Activated CD4-positive, alpha-beta memory T cell treated with anti-CD3 and anti-CD28 coated beads, Interleukin-2, amount 10 ng/mL, durations not matched to agents 7 days and 5 days (primary cell): ENCODE measurements at regions not wholly inside any gene's neighbourhood (a gene's known extent, or its start where the extent isn't known, plus 50 kb on each side); places are given as distances from the start of the nearest gene placed in this dataset.
"Not testable (repeated sequence)": the region's sequence is repeated elsewhere in the genome, so short reads cannot be mapped to it uniquely, and the experiment has no call there.

Source experiments
- CTCF ChIA-PET: fragments of 350-600 bp; sonication (Branson Sonifier 250); formaldehyde crosslinking; loops from one replicate; lab custom pipeline; 2021; ENCODE audit warnings: antibody characterized with exemption, inconsistent platforms; lab: Charles Lee
- POLR2A ChIA-PET: fragments of 350-600 bp; sonication (Branson Sonifier 250); formaldehyde crosslinking; loops from one replicate; lab custom pipeline; 2021; ENCODE audit warnings: antibody characterized with exemption; lab: Charles Lee
- DNase-seq: peaks from one replicate; pipeline ENCODE4 v3.0.0-alpha.2; 2020
- H3K27ac Mint-ChIP-seq: one replicate; pipeline ENCODE4 v1.8.0; 2021; ENCODE audit warnings: mild to moderate bottlenecking, mixed read lengths
- H3K27me3 Mint-ChIP-seq: one replicate; pipeline ENCODE4 v1.8.0; 2021; ENCODE audit warnings: mixed read lengths
- H3K36me3 Mint-ChIP-seq: one replicate; pipeline ENCODE4 v1.8.0; 2021; ENCODE audit warnings: low read depth, mixed read lengths
- H3K4me1 Mint-ChIP-seq: one replicate; pipeline ENCODE4 v1.8.0; 2021; ENCODE audit warnings: mixed read lengths
- H3K4me3 Mint-ChIP-seq: one replicate; pipeline ENCODE4 v1.8.0; 2021; ENCODE audit warnings: mild to moderate bottlenecking, mixed read lengths
- H3K9me3 Mint-ChIP-seq: one replicate; pipeline ENCODE4 v1.8.0; 2021; ENCODE audit warnings: mixed read lengths

DNA sequence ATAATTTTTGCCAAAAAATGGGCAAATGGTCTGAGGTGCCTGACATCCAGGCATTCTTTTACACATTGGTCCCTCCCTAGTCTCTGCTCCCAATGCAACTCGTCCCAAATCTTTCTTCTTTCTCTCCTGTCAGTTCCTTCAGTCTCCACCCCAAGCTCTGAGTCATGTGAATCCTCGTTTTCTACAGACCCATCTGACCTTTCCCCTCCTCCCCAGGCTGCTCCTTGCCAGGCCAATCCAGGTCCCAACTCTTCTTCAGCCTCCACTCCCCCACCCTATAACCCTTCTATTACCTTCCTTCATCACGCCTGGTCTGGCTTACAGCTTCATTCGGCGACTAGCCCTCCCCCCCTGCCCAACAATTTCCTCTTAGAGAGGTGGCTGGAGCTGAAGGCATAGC is 55.3 kb downstream of the BBS10 start:
- H3K9me3 Mint-ChIP-seq, POLR2A ChIA-PET, CTCF ChIA-PET, H3K36me3 Mint-ChIP-seq, DNase-seq, H3K4me1 Mint-ChIP-seq, H3K27ac Mint-ChIP-seq, H3K27me3 Mint-ChIP-seq, H3K4me3 Mint-ChIP-seq: not testable (repeated sequence)

DNA sequence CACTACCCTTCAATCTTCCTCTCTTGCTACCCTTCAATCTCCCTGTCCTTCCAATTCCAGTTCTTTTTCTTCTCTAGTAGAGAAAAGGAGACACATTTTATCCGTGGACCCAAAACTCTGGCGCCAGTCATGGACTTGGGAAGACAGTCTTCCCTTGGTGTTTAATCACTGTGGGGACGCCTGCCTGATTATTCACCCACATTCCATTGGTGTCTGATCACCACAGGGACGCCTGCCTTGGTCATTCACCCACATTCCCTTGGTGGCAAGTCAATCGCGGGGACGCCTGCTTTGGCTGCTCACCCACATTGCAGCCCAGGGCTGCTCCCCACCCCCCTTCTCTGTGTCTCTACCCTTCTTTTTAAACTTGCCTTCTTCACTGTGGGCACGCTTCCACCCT is 55.9 kb downstream of the BBS10 start:
- POLR2A ChIA-PET, H3K4me3 Mint-ChIP-seq, H3K9me3 Mint-ChIP-seq, DNase-seq, H3K4me1 Mint-ChIP-seq, H3K27me3 Mint-ChIP-seq, CTCF ChIA-PET, H3K36me3 Mint-ChIP-seq, H3K27ac Mint-ChIP-seq: not testable (repeated sequence)

DNA sequence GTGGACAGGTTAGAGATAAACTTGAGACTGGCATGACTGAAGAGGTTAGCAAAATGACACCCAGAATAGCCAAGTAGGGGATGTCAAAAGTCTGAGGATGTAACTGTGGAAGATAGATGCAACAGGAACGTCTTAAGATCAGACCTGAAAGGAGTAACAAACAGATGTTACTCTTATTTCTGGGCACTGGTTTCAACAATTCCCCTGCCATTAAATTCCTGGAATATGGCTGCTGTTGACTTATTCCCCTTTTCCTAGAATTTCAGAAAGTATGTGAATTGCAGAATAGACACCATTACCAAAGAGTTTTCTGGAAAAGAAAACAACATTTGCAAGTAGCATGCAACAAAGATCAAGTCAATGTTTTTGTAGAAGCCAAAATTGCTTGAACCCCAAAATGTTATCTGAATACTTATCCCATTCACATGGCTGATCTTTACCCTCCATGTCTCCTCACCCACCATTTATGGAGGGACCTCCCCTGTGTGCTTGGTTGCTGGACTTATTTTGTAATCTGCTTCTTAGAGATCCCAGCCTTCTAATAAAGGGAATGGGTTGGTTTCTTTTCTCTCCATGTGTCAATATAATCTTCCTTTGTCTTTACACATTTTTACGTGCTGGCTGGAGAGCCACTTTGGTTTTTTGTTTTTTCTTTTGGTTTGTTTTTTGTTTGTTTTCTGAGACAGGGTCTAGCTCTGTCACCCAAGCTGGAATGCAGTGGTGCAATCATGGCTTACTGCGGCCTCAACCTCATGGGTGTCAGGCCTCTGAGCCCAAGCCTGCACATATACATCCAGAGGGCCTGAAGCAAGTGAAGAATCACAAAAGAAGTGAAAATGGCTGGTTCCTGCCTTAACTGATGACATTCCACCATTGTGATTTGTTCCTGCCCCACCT is 57.0 kb downstream of the BBS10 start:
- Mint-ChIP-seq H3K4me3 (no peak overlapping the region), H3K36me3 (no peaks in the 10 kb centered on the region), H3K27me3 (peaks cover 11% of the 10 kb centered on the region), H3K27ac (no peak overlapping the region), H3K4me1 (no peaks in the 10 kb centered on the region), H3K9me3 (no peaks in the 10 kb centered on the region)
- CTCF ChIA-PET: no interaction called here
- POLR2A ChIA-PET: no interaction called here
- no peak for DNase-seq

DNA sequence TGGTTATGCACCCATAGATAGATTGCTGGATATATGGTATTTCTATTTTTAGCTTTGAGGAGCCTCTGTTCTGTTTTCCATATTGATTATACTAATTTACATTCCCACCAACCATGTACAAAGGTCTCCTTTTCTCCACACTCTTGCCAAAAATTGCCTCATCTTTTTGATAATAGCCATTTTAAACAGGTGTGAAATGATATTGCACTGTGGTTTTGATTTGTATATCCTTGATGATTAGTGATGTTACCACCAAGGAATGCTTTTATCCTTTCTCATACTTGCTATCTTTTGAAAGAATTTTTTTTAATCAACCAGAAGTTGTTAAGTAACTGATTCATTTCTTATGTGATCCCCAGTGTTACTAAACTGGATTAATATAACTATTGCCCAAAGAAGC is 60.0 kb downstream of the BBS10 start:
- CTCF ChIA-PET: no interaction called here
- no peak overlapping the region for H3K4me3 Mint-ChIP-seq
- H3K27me3 Mint-ChIP-seq: peaks cover 18% of the 10 kb centered on the region
- POLR2A ChIA-PET: no interaction called here
- no peak overlapping the region for H3K27ac Mint-ChIP-seq
- no peaks in the 10 kb centered on the region for H3K9me3 Mint-ChIP-seq
- no peak for DNase-seq
- H3K36me3 Mint-ChIP-seq: no peaks in the 10 kb centered on the region
- no peaks in the 10 kb centered on the region for H3K4me1 Mint-ChIP-seq

DNA sequence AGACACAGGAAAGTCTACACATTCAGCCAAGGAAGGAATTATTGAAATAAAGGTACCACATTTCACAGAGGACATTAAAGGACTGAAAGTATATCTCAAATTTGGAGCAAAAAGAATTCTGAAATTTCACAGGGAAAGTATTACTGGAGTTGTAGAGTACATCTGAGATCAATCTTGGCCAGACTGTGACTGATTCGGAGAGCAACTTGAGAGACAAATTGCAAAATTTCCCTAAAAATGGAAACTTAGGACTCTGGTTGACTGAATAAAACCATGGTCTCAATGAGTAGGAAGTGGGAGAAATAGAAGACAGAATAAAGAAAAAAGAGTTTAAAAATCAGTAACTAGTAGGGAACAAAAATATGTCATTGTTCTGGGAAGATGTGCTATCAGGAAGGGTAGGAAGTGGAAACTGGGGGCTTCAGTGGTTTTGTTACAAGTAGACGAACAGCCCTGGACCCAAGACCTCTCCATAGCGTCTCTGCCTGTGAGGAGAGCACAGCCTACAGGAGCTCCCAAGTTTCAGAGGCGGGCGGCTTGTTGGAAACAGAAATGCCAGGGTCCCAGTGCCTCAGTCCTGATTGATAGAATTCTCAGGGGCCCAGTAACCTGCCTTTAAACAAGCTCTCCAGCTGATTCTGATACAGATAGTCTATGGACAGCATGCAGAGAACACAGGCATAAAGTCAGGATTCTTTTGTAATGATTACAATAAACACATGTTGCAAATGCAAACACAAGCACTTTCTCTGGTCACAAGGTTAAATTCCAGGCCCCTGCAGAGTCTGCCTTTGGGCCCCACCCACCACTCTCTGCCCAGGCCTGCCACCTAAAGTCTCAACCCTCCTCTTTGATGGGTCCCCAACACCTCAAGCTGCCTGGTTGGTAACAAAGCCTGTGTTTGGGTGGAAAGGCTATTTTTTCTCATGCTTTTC is 63.1 kb downstream of the BBS10 start:
- H3K4me3 Mint-ChIP-seq: no peak overlapping the region
- H3K27me3 Mint-ChIP-seq: peaks cover 16% of the 10 kb centered on the region
- H3K9me3 Mint-ChIP-seq: no peaks in the 10 kb centered on the region
- ChIA-PET CTCF (no interaction called here), POLR2A (no interaction called here)
- no peaks in the 10 kb centered on the region for H3K4me1 Mint-ChIP-seq
- H3K36me3 Mint-ChIP-seq: no peaks in the 10 kb centered on the region
- H3K27ac Mint-ChIP-seq: no peak overlapping the region
- no peak for DNase-seq

DNA sequence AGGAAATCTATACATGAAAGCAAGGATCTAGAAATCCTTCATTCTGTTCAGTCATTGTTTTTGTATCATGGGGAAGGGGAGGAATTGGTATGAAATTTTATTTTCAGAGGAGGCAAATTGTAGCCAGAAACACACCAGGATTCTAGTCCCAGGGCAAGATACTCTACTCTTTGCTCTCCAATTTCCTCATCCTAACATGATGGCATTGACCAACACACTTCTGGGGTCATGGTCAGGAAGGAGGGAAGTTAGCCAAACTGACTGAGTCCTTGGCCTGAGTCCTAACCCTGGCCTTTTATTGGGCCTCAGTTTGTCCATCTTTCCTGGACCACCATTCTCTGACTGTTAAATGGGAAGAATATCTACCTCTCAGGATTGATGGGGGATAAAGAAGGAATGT is 65.5 kb downstream of the BBS10 start:
- H3K27me3 Mint-ChIP-seq: peaks cover 15% of the 10 kb centered on the region
- H3K27ac Mint-ChIP-seq: no peak overlapping the region
- ChIA-PET CTCF (no interaction called here), POLR2A (no interaction called here)
- DNase-seq: no peak
- H3K9me3 Mint-ChIP-seq: no peaks in the 10 kb centered on the region
- H3K36me3 Mint-ChIP-seq: no peaks in the 10 kb centered on the region
- no peaks in the 10 kb centered on the region for H3K4me1 Mint-ChIP-seq
- no peak overlapping the region for H3K4me3 Mint-ChIP-seq

DNA sequence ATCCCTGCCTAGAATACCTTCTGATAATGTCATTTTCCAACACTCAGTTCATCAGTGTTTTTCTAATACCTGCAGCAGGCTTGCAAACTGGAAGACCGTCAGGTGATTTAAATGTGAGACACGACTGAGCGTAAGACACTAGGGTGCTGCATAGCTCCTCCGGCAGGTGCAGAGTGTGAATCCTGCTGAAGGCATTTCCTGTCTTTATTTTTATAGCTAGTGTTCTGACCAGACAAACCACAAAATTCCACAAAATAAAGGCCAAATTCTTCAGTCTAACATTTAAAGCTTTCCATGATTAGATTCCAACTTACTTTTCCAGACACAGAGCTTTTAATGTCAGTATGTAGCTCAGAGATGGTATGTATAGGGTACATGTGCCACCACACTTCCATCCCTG is 70.7 kb downstream of the BBS10 start:
- CTCF ChIA-PET: no interaction called here
- DNase-seq: no peak
- Mint-ChIP-seq H3K9me3 (no peaks in the 10 kb centered on the region), H3K27ac (no peak overlapping the region), H3K36me3 (no peaks in the 10 kb centered on the region), H3K4me1 (peaks cover 11% of the 10 kb centered on the region), H3K4me3 (no peak overlapping the region), H3K27me3 (peaks cover 4% of the 10 kb centered on the region)
- POLR2A ChIA-PET: no interaction called here

DNA sequence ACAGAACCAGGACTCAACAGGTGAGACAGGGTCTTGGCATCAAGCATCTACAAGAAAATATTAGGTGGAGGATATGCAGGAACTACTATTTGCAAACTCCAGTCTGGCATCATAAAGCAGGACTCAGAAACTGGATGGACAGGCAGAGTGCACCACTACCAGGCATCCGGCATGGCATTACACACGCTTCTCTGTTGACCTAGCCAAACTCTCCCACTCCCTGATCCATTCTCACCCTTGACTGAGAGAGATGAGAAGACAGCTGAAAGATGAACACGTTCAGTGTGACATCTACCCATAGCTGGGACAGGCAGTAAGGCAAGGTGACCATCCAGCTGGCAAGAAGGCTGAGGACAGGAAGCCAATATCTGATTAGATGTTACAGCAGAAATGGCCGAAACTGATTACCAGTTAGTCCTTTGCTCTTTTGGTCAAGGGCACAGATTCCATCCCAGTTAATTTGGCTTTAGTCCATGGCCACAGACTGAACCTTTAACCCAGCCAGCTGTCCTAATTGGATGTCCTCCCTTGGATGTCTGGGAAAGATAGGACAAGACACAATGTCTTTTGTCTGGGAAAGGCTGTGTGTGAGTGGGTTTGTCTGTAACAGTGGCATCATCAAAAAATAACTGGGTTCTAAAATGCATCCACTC is 71.6 kb downstream of the BBS10 start:
- ChIA-PET POLR2A (no interaction called here), CTCF (no interaction called here)
- no peak overlapping the region for H3K27ac Mint-ChIP-seq
- no peaks in the 10 kb centered on the region for H3K9me3 Mint-ChIP-seq
- peaks cover 11% of the 10 kb centered on the region for H3K4me1 Mint-ChIP-seq
- no peaks in the 10 kb centered on the region for H3K36me3 Mint-ChIP-seq
- no peak for DNase-seq
- H3K4me3 Mint-ChIP-seq: no peak overlapping the region
- H3K27me3 Mint-ChIP-seq: peaks cover 4% of the 10 kb centered on the region

DNA sequence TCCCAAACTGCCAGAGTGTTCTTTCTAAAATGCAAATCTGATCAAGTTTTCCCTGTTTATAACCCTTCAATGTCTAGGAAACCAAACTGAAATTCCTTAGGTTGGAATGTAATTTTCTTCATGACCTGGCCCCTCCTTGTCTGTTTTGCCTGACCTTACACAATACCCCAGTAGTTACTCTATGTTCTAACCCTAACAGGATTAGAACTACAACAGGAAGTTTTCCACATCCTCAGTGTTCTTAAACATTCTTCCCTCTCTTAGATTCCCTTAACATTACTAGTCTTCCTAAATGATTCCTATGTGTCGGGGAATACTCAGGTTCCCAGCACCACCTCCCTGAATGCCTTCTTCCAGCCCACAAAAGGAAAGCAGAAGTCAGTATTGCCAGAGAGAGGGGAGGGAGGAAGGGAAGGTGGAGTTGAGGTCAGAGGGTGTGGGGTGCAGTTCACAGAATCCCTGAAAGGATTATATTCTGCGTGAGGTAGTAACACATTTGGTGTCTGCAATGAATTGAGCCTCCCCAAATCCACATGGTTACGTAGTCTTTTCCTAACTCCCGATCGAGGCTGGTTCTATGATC is 72.6 kb downstream of the BBS10 start:
- H3K4me3 Mint-ChIP-seq: no peak overlapping the region
- POLR2A ChIA-PET: no interaction called here
- peaks cover 11% of the 10 kb centered on the region for H3K4me1 Mint-ChIP-seq
- CTCF ChIA-PET: no interaction called here
- H3K36me3 Mint-ChIP-seq: no peaks in the 10 kb centered on the region
- H3K9me3 Mint-ChIP-seq: no peaks in the 10 kb centered on the region
- H3K27ac Mint-ChIP-seq: no peak overlapping the region
- H3K27me3 Mint-ChIP-seq: peaks cover 3% of the 10 kb centered on the region
- no peak for DNase-seq

DNA sequence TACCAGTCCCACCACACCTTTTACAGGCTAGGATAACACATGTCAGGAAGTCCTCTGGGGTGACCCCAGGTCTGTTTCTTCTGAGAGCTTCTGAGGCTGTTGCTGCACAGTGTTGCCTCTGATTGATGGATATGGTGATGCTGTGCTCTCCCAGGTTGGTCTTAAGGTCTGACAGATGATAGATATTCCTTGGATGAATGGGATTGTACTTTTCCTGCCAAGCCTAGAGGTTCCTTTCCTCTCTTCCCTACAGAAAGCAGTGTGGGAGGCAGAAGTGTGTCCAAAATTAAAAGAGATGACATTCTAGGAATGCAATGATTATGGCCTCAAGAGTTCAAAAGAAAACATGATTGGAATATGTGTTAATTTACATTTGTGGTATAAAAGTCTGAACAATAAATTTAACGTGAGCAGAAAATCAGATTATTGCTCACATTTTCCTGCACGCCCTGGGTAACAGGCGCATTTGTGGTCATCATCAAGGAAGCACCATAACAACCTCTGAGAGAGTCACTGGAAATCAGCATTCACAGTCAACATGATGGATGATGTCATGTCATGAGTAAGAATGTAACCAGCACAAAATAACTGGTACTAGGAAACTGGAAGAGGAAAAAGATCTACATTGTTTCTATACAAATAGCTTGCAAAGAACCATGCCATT is 73.7 kb downstream of the BBS10 start:
- Mint-ChIP-seq H3K36me3 (no peaks in the 10 kb centered on the region), H3K9me3 (no peaks in the 10 kb centered on the region), H3K4me1 (peaks cover 11% of the 10 kb centered on the region), H3K27me3 (peaks cover 3% of the 10 kb centered on the region), H3K27ac (no peak overlapping the region), H3K4me3 (no peak overlapping the region)
- POLR2A ChIA-PET: no interaction called here
- CTCF ChIA-PET: no interaction called here
- DNase-seq: no peak

DNA sequence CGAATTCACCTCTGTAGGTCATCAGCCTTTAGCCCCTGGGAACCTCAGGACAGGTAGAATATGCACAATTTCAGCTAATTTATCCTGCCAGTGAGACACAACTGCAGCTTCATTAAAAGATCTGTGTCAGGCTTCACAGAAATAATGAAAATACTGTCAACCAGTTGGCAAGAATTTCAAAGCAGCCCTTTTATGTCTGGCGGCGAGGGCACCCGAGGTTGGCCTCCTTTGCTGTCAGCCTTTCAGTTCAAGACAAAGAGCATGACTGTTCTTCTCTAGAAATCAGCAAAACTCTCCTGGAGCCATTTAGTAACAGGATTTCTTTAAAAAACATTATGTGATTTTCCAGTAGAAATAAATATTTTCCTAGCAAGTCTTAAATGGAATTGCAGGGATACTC is 75.9 kb downstream of the BBS10 start:
- CTCF ChIA-PET: no interaction called here

DNA sequence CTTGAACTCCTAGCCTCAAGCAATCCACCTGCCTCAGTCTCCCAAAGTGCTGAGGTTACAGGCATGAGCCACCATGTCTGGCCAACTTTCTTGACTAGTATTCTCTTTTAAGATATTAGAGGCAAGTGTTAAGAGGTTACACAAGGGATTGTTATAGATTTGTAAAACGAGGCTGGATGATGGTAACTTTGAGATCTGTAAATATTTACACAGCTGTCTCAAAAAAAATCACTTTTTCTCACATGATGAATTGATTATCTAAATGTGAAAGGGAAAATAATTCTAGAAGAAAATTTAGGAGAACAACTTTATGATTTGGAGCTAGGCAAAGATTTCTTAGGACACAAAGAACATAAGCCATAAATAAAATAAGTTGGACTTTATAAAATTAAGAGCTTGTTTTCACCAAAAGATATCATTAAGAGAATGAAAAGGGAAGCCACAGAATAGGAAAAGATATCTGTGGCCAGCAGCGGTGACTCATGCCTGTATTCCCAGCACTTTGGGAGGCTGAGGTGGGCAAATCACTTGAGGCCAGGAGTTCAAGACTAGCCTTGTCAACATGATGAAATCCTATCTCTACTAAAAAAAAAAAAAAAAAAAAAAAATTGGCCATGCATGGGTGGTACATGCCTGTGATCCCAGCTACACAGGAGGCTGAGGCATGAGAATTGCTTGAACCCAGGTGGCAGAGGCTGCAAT is 77.4 kb downstream of the BBS10 start:
- Mint-ChIP-seq H3K27ac (no peak overlapping the region), H3K4me3 (no peak overlapping the region), H3K9me3 (peaks cover 1% of the 10 kb centered on the region), H3K27me3 (peaks cover 2% of the 10 kb centered on the region), H3K4me1 (peaks cover 11% of the 10 kb centered on the region), H3K36me3 (no peaks in the 10 kb centered on the region)
- no peak for DNase-seq
- ChIA-PET POLR2A (no interaction called here), CTCF (interaction anchor here (0.7 kb wide), 1 partner anchor 234 kb away, joined by 5 read pairs; no protein-coding TSS in a partner anchor)

More for the DNA sequence above, 75.9 kb downstream of the BBS10 start:
- H3K4me3 Mint-ChIP-seq: no peak overlapping the region
- H3K4me1 Mint-ChIP-seq: peaks cover 11% of the 10 kb centered on the region
- no peaks in the 10 kb centered on the region for H3K36me3 Mint-ChIP-seq
- no peak for DNase-seq
- no peaks in the 10 kb centered on the region for H3K9me3 Mint-ChIP-seq
- no peak overlapping the region for H3K27ac Mint-ChIP-seq
- H3K27me3 Mint-ChIP-seq: peaks cover 1% of the 10 kb centered on the region
- POLR2A ChIA-PET: no interaction called here
